HL-60/S4 treated with phorbol 12-myristate 13-acetate at 8.2 ng/mL for 4 days and 3 days (cell line): ENCODE measurements at regions not wholly inside any gene's neighbourhood (a gene's known extent, or its start where the extent isn't known, plus 50 kb on each side); places are given as distances from the start of the nearest gene placed in this dataset.
"Not testable (repeated sequence)": the region's sequence is repeated elsewhere in the genome, so short reads cannot be mapped to it uniquely, and the experiment has no call there.

ENCODE experiments used
- in situ Hi-C: fragments of 300-500 bp; cut with MboI; formaldehyde crosslinking; loops from 2 replicates; pipeline ENCODE4 v1.15.0; 2022; ENCODE audit warnings: low sequenced_read_pairs

- in situ Hi-C loops: no loop called here
Measured at GRCh38 chr9:90517103-90517502, 125.5 kb downstream of the DIRAS2 start.

GRCh38 chr9:90521811-90522570 is 120.6 kb downstream of the DIRAS2 start:
- in situ Hi-C loops: no loop called here

GRCh38 chr9:90523958-90524357 is 118.7 kb downstream of the DIRAS2 start:
- in situ Hi-C loops: no loop called here

- in situ Hi-C loops: no loop called here
Measured at GRCh38 chr9:90526386-90526785, 116.2 kb downstream of the DIRAS2 start.

GRCh38 chr9:90536094-90536493 is 106.5 kb downstream of the DIRAS2 start:
- in situ Hi-C loops: not testable (repeated sequence)

GRCh38 chr9:90538566-90538965 is 104.1 kb downstream of the DIRAS2 start:
- in situ Hi-C loops: no loop called here

- in situ Hi-C loops: no loop called here
Measured at GRCh38 chr9:90539286-90539685, 103.3 kb downstream of the DIRAS2 start.

- in situ Hi-C loops: no loop called here
Measured at GRCh38 chr9:90540734-90541133, 101.9 kb downstream of the DIRAS2 start.

- in situ Hi-C loops: no loop called here
Measured at GRCh38 chr9:90544488-90544887, 98.1 kb downstream of the DIRAS2 start.

- in situ Hi-C loops: no loop called here
Measured at GRCh38 chr9:90546200-90546599, 96.4 kb downstream of the DIRAS2 start.

GRCh38 chr9:90547896-90548295 is 94.7 kb downstream of the DIRAS2 start:
- in situ Hi-C loops: no loop called here

- in situ Hi-C loops: no loop called here
Measured at GRCh38 chr9:90552317-90552716, 90.3 kb downstream of the DIRAS2 start.

GRCh38 chr9:90555351-90556057 is 87.1 kb downstream of the DIRAS2 start:
- in situ Hi-C loops: no loop called here

- in situ Hi-C loops: no loop called here
Measured at GRCh38 chr9:90556897-90557675, 85.5 kb downstream of the DIRAS2 start.

GRCh38 chr9:90559075-90560073 is 83.2 kb downstream of the DIRAS2 start:
- in situ Hi-C loops: no loop called here
